ENCODE measurements at regions not wholly inside any gene's neighbourhood (a gene's known extent, or its start where the extent isn't known, plus 50 kb on each side); places are given as distances from the start of the nearest gene placed in this dataset.

DNA sequence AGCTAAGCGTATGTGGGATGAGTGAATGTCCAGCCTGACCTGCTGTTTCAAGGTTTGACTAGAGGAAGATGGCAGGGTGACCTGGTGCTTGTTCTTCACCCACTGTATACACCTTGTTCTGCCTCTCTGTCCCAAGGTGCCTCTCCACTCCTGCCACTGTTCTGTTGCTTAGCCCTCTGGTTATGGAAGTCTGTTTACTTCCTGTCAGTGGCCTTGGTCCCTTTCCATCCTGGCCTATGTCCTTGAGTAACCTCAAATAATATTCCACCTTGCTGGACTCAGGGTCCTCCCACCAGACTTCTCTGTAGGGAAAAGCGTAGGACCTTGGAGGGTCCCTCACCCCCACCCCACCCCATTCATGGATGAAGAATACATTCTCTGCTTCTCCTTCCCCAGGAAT lies 73.2 kb upstream of the SALL1 start:
- Histone ChIP-seq H3K27ac (replicated peaks) (no peak overlapping the region), H3K4me3 (replicated peaks; ENCODE audit: insufficient read depth, low read length) (no peak overlapping the region), H3K27me3 (ENCODE audit: insufficient read depth, poor library complexity, severe bottlenecking) (no peaks in the 10 kb centered on the region)
- TF ChIP-seq, protein P1, sequence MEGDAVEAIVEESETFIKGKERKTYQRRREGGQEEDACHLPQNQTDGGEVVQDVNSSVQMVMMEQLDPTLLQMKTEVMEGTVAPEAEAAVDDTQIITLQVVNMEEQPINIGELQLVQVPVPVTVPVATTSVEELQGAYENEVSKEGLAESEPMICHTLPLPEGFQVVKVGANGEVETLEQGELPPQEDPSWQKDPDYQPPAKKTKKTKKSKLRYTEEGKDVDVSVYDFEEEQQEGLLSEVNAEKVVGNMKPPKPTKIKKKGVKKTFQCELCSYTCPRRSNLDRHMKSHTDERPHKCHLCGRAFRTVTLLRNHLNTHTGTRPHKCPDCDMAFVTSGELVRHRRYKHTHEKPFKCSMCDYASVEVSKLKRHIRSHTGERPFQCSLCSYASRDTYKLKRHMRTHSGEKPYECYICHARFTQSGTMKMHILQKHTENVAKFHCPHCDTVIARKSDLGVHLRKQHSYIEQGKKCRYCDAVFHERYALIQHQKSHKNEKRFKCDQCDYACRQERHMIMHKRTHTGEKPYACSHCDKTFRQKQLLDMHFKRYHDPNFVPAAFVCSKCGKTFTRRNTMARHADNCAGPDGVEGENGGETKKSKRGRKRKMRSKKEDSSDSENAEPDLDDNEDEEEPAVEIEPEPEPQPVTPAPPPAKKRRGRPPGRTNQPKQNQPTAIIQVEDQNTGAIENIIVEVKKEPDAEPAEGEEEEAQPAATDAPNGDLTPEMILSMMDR (IDR thresholded peaks at IDR 0.05; ENCODE audit: insufficient read depth, low read length), result no peak
- no peak for TF ChIP-seq POLR2AphosphoS5 (IDR thresholded peaks at IDR 0.05; ENCODE audit: low read depth)
- TF ChIP-seq, protein P2, sequence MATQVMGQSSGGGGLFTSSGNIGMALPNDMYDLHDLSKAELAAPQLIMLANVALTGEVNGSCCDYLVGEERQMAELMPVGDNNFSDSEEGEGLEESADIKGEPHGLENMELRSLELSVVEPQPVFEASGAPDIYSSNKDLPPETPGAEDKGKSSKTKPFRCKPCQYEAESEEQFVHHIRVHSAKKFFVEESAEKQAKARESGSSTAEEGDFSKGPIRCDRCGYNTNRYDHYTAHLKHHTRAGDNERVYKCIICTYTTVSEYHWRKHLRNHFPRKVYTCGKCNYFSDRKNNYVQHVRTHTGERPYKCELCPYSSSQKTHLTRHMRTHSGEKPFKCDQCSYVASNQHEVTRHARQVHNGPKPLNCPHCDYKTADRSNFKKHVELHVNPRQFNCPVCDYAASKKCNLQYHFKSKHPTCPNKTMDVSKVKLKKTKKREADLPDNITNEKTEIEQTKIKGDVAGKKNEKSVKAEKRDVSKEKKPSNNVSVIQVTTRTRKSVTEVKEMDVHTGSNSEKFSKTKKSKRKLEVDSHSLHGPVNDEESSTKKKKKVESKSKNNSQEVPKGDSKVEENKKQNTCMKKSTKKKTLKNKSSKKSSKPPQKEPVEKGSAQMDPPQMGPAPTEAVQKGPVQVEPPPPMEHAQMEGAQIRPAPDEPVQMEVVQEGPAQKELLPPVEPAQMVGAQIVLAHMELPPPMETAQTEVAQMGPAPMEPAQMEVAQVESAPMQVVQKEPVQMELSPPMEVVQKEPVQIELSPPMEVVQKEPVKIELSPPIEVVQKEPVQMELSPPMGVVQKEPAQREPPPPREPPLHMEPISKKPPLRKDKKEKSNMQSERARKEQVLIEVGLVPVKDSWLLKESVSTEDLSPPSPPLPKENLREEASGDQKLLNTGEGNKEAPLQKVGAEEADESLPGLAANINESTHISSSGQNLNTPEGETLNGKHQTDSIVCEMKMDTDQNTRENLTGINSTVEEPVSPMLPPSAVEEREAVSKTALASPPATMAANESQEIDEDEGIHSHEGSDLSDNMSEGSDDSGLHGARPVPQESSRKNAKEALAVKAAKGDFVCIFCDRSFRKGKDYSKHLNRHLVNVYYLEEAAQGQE (IDR thresholded peaks at IDR 0.05; ENCODE audit: insufficient replicate concordance, low read depth), result no peak
- no peak for TF ChIP-seq GABPA (IDR thresholded peaks at IDR 0.05; ENCODE audit: low read depth)
- TF ChIP-seq SPI1 (IDR thresholded peaks at IDR 0.05; ENCODE audit: borderline replicate concordance, low read depth), result no peak
- DNase-seq (ENCODE audit: low read depth in 1 of 2, low spot score in 1 of 2), result no peak

DNA sequence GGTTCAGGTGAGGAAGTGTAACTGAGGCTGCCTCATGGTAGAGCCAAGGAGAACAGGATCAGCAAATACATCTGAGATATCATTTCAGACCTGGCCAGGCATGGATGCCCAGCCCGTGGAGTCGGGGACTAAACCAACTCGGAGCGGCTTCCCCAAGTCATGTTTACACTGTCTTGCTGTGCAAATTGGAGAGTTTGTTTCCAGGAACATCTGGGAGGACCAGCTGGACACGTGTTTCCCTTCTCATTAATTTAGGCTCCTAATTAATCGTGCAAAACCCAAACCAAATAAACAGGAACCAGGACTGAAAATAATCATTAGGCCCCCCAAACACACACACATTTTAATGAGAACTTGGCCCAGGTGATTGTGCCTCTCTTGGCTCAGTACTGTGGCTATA lies 70.9 kb upstream of the SALL1 start:
- H3K4me3 ChIP-seq (replicated peaks; ENCODE audit: insufficient read depth, low read length), result no peak overlapping the region
- H3K27ac ChIP-seq (replicated peaks), result no peak overlapping the region
- no peaks in the 10 kb centered on the region for H3K27me3 ChIP-seq (ENCODE audit: insufficient read depth, poor library complexity, severe bottlenecking)
- TF ChIP-seq SPI1 (IDR thresholded peaks at IDR 0.05; ENCODE audit: borderline replicate concordance, low read depth) (no peak), GABPA (IDR thresholded peaks at IDR 0.05; ENCODE audit: low read depth) (no peak), POLR2AphosphoS5 (IDR thresholded peaks at IDR 0.05; ENCODE audit: low read depth) (no peak)
- TF ChIP-seq, protein P2 (IDR thresholded peaks at IDR 0.05; ENCODE audit: insufficient replicate concordance, low read depth), result no peak
- TF ChIP-seq, protein P1 (IDR thresholded peaks at IDR 0.05; ENCODE audit: insufficient read depth, low read length), result no peak
- DNase-seq (ENCODE audit: low read depth in 1 of 2, low spot score in 1 of 2), result no peak

DNA sequence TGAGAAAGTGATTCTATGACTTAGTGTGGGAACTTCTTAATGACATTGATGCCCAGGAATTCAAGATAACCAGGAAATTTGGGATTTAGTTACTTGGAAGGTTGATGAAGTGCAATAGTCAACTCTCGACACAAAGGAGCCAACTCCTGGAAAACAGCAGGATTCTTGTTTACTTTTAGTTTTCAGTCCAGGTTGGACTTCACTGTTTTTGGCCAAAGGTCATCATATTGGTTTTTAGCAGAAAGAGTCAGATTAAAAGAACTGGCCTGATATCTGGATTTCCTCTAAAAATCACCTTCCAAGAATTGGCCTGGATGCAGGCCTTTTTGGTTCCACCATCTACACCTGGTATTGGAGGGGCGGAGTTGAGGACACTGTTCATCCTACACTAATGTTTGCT lies 60.1 kb upstream of the SALL1 start:
- Histone ChIP-seq H3K4me3 (replicated peaks; ENCODE audit: insufficient read depth, low read length) (no peak overlapping the region), H3K27me3 (ENCODE audit: insufficient read depth, poor library complexity, severe bottlenecking) (no peaks in the 10 kb centered on the region), H3K27ac (replicated peaks) (no peak overlapping the region)
- DNase-seq (ENCODE audit: low read depth in 1 of 2, low spot score in 1 of 2), result no peak
- TF ChIP-seq GABPA (IDR thresholded peaks at IDR 0.05; ENCODE audit: low read depth) (no peak), POLR2AphosphoS5 (IDR thresholded peaks at IDR 0.05; ENCODE audit: low read depth) (no peak), SPI1 (IDR thresholded peaks at IDR 0.05; ENCODE audit: borderline replicate concordance, low read depth) (no peak)
- TF ChIP-seq, protein P2 (IDR thresholded peaks at IDR 0.05; ENCODE audit: insufficient replicate concordance, low read depth), result no peak
- TF ChIP-seq, protein P1 (IDR thresholded peaks at IDR 0.05; ENCODE audit: insufficient read depth, low read length), result no peak

Measured in HL-60 (cell line).